SU-DHL-6 (cell line): ENCODE measurements at regions not wholly inside any gene's neighbourhood (a gene's known extent, or its start where the extent isn't known, plus 50 kb on each side); places are given as distances from the start of the nearest gene placed in this dataset.

Experiments
- EZH2phosphoT487 ChIP-seq: fragments of 200-600 bp; sonication (generic), shearing (Covaris generic); conservative IDR thresholded peaks from 2 replicates; pipeline ENCODE4 v1.6.1; 2018; ENCODE audit warnings: mild to moderate bottlenecking, antibody characterized with exemption, low read length, moderate library complexity, mixed read lengths
- TF ChIP-seq, protein P1 (sequence below): fragments of 200-600 bp; sonication (generic); IDR thresholded peaks from one replicate; pipeline ENCODE4 v1.5.1; 2017; ENCODE audit warnings: antibody characterized with exemption, mild to moderate bottlenecking, low read length, moderate library complexity; ENCODE audit not compliant: insufficient read depth, poor library complexity, severe bottlenecking

DNA sequence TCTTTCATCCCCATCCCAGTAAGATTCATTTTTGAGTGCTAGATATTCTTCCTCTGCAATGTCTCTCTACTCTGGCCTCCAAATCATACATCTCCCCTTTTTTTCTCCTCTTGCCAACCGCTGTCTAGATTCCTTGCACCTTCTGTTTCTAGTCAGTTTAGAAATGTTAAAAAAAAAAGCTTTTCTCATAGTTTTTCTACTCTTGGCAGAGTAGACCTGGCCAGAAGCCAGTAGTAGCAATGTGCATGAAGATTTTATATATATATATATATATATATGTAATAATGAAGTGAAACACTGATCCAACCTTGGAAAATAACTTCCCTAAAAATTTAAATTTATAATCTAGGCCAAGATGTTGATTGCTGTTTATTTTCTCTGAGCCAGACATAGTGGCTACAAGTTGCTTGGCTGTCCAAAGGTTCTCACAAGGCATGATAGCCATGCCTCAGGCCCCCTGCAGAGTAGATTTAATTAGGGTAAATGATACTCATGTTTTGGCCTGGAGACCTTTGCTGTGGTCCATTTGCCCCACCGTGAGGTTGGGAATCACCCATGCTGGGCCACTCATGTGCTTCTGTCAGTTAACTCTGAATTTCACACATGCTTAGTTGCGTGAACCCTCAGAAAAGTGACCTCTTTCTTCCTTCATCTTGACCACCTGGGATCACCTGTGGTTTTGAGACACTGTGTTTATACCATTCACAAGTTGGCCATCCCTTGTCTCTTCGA is 103.4 kb upstream of the KCNE2 start:
- TF ChIP-seq, protein P1, sequence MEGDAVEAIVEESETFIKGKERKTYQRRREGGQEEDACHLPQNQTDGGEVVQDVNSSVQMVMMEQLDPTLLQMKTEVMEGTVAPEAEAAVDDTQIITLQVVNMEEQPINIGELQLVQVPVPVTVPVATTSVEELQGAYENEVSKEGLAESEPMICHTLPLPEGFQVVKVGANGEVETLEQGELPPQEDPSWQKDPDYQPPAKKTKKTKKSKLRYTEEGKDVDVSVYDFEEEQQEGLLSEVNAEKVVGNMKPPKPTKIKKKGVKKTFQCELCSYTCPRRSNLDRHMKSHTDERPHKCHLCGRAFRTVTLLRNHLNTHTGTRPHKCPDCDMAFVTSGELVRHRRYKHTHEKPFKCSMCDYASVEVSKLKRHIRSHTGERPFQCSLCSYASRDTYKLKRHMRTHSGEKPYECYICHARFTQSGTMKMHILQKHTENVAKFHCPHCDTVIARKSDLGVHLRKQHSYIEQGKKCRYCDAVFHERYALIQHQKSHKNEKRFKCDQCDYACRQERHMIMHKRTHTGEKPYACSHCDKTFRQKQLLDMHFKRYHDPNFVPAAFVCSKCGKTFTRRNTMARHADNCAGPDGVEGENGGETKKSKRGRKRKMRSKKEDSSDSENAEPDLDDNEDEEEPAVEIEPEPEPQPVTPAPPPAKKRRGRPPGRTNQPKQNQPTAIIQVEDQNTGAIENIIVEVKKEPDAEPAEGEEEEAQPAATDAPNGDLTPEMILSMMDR = no peak
- no peak for TF ChIP-seq EZH2phosphoT487
